ENCODE measurements at regions not wholly inside any gene's neighbourhood (a gene's known extent, or its start where the extent isn't known, plus 50 kb on each side); places are given as distances from the start of the nearest gene placed in this dataset.

DNA sequence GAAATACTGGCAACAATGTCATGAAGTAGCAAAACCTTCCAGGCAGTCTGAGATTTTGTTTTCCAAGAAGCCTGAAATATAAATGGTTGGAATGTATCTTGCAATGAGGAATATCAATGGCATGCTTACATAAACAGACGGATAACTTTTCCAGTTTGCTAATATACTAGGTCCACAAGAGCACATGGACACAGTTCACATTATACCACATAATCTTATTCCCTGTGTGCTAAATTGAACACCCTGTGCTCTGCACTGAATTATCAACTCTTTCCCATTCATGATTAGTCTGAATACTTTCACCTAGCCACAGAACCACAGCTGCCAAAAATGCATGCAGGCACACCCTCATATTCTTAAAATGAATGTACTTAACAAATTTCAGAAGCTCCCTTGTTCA is 274.3 kb downstream of the COL12A1 start:
- TF ChIP-seq POLR2A (IDR thresholded peaks at IDR 0.05) (no peak), CTCF (IDR thresholded peaks at IDR 0.05) (no peak), POLR2AphosphoS5 (IDR thresholded peaks at IDR 0.05) (no peak), EP300 (IDR thresholded peaks at IDR 0.05) (no peak)

Data from upper lobe of left lung (tissue), 4 donors.